MM.1S (cell line): ENCODE measurements at regions not wholly inside any gene's neighbourhood (a gene's known extent, or its start where the extent isn't known, plus 50 kb on each side); places are given as distances from the start of the nearest gene placed in this dataset.

Source experiments
- EZH2phosphoT487 ChIP-seq: fragments of 300-600 bp; sonication (generic); IDR thresholded peaks from 2 replicates; pipeline ENCODE4 v1.6.1; 2018; ENCODE audit warnings: antibody characterized with exemption, low read length
- TF ChIP-seq, protein P1 (sequence below): fragments of 300-600 bp; sonication (generic); IDR thresholded peaks from 2 replicates; pipeline ENCODE4 v1.5.1; 2016; ENCODE audit warnings: antibody characterized with exemption, low read length, mixed read lengths

DNA sequence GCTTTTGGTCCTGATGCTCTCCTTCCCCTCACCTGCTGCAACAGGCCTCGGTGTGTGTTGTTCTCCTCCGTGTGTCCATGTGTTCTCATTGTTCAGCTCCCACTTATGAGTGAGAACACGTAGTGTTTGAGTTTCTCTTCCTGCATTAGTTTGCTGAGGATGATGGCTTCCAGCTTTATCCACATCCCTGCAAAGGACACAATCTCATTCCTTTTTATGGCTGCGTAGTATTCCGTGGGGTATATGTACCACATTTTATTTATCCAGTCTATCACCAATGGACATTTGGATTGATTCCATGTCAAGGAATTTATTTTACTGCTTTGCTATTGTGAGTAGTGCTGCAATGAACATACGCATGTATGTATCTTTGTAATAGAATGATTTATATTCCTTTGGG, 116.9 kb upstream of the SIRPG start:
- TF ChIP-seq EZH2phosphoT487 = no peak
- TF ChIP-seq, protein P1, sequence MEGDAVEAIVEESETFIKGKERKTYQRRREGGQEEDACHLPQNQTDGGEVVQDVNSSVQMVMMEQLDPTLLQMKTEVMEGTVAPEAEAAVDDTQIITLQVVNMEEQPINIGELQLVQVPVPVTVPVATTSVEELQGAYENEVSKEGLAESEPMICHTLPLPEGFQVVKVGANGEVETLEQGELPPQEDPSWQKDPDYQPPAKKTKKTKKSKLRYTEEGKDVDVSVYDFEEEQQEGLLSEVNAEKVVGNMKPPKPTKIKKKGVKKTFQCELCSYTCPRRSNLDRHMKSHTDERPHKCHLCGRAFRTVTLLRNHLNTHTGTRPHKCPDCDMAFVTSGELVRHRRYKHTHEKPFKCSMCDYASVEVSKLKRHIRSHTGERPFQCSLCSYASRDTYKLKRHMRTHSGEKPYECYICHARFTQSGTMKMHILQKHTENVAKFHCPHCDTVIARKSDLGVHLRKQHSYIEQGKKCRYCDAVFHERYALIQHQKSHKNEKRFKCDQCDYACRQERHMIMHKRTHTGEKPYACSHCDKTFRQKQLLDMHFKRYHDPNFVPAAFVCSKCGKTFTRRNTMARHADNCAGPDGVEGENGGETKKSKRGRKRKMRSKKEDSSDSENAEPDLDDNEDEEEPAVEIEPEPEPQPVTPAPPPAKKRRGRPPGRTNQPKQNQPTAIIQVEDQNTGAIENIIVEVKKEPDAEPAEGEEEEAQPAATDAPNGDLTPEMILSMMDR = no peak
